ENCODE measurements at regions not wholly inside any gene's neighbourhood (a gene's known extent, or its start where the extent isn't known, plus 50 kb on each side); places are given as distances from the start of the nearest gene placed in this dataset.

DNA sequence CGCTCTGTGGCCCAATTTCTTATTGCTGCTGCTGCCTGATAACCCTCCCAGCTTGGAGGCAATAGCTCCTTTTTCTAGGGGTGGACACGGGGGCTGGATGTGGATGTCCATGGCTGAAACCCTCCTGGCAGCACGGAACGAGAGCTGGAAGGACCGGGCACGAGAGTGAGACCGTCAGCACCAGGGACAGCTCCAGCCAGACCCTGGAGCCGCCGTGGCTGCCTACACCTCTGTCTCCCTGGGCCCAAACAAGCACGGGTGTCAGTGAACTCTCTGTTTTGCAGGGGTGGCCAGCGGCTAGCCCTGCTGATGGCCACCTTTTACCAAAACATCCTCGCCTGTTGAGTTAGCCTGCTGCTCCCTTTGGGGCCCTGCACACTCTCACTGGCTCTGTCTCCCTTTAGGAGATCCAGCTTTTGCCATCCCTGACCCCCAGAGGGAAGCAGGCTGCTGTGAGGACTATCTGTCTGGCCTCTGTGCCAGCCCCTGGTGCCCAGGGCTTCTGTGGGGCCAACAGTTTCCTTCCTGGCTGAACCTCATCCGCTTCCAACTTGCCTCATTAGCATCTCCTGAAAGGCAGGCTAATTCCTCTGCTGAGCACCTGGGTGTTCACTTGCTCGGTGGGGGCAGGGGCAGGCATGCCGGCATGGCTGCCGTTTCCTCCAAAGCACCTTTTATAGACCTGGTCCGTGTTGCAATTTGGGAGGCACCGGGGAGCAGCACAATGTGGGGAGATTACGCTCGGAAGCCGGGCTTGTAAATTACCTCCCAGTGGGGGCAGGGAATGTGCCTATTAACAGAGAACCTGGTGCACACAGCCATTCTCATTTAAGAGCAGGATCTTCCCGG, 118.1 kb downstream of the ENGASE start (continued):
- TF ChIP-seq, protein P1, sequence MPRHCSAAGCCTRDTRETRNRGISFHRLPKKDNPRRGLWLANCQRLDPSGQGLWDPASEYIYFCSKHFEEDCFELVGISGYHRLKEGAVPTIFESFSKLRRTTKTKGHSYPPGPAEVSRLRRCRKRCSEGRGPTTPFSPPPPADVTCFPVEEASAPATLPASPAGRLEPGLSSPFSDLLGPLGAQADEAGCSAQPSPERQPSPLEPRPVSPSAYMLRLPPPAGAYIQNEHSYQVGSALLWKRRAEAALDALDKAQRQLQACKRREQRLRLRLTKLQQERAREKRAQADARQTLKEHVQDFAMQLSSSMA (CRISPR knock-in tag; IDR thresholded peaks at IDR 0.05): peak; percentile 51; the same call in 1 of the 2 replicates
- TF ChIP-seq MTF1 (CRISPR knock-in tag; IDR thresholded peaks at IDR 0.05) (peak; percentile 67; the same call in 1 of the 2 replicates), PTBP1 (IDR thresholded peaks at IDR 0.05; ENCODE audit: low read depth, low read length, poor library complexity, severe bottlenecking) (no peak), RAD51 (IDR thresholded peaks at IDR 0.05; ENCODE audit: borderline replicate concordance) (no peak), ZNF367 (CRISPR knock-in tag; IDR thresholded peaks at IDR 0.05; ENCODE audit: borderline replicate concordance) (no peak; the same call in 1 of the 2 replicates), SUZ12 (IDR thresholded peaks at IDR 0.05; ENCODE audit: low read depth, low read length) (no peak), LCORL (IDR thresholded peaks at IDR 0.05) (no peak), LCORL (CRISPR knock-in tag; IDR thresholded peaks at IDR 0.05) (no peak), FOXM1 (CRISPR knock-in tag; IDR thresholded peaks at IDR 0.05) (no peak), TCF7L2 (IDR thresholded peaks at IDR 0.05; ENCODE audit: low read depth, low read length) (no peak), ZNF777 (CRISPR knock-in tag; IDR thresholded peaks at IDR 0.05) (0 out of 2 replicates have a peak, but pooled peaks have one; percentile 43), TBP (CRISPR knock-in tag; IDR thresholded peaks at IDR 0.05) (no peak), ELF3 (CRISPR knock-in tag; IDR thresholded peaks at IDR 0.05) (peak; percentile 69), CEBPG (CRISPR knock-in tag; IDR thresholded peaks at IDR 0.05) (no peak), KLF12 (CRISPR knock-in tag; IDR thresholded peaks at IDR 0.05; ENCODE audit: borderline replicate concordance) (no peak), ONECUT2 (CRISPR knock-in tag; IDR thresholded peaks at IDR 0.05) (no peak), JUNB (CRISPR knock-in tag; IDR thresholded peaks at IDR 0.05; ENCODE audit: borderline replicate concordance) (no peak), NFKB2 (CRISPR knock-in tag; IDR thresholded peaks at IDR 0.05; ENCODE audit: borderline replicate concordance) (peak; percentile 92; the same call in 1 of the 2 replicates), SALL1 (CRISPR knock-in tag; IDR thresholded peaks at IDR 0.05) (peak; percentile 85), ZNF570 (CRISPR knock-in tag; IDR thresholded peaks at IDR 0.05; ENCODE audit: borderline replicate concordance) (no peak), ZNF558 (CRISPR knock-in tag; IDR thresholded peaks at IDR 0.05; ENCODE audit: borderline replicate concordance) (peak; percentile 65; the same call in 1 of the 2 replicates)
- TF ChIP-seq, protein P2, sequence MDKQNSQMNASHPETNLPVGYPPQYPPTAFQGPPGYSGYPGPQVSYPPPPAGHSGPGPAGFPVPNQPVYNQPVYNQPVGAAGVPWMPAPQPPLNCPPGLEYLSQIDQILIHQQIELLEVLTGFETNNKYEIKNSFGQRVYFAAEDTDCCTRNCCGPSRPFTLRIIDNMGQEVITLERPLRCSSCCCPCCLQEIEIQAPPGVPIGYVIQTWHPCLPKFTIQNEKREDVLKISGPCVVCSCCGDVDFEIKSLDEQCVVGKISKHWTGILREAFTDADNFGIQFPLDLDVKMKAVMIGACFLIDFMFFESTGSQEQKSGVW (CRISPR knock-in tag; IDR thresholded peaks at IDR 0.05; ENCODE audit: borderline replicate concordance): no peak
- TF ChIP-seq, protein P3, sequence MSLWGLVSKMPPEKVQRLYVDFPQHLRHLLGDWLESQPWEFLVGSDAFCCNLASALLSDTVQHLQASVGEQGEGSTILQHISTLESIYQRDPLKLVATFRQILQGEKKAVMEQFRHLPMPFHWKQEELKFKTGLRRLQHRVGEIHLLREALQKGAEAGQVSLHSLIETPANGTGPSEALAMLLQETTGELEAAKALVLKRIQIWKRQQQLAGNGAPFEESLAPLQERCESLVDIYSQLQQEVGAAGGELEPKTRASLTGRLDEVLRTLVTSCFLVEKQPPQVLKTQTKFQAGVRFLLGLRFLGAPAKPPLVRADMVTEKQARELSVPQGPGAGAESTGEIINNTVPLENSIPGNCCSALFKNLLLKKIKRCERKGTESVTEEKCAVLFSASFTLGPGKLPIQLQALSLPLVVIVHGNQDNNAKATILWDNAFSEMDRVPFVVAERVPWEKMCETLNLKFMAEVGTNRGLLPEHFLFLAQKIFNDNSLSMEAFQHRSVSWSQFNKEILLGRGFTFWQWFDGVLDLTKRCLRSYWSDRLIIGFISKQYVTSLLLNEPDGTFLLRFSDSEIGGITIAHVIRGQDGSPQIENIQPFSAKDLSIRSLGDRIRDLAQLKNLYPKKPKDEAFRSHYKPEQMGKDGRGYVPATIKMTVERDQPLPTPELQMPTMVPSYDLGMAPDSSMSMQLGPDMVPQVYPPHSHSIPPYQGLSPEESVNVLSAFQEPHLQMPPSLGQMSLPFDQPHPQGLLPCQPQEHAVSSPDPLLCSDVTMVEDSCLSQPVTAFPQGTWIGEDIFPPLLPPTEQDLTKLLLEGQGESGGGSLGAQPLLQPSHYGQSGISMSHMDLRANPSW (CRISPR knock-in tag; IDR thresholded peaks at IDR 0.05; ENCODE audit: borderline replicate concordance): no peak
- TF ChIP-seq, protein P4, sequence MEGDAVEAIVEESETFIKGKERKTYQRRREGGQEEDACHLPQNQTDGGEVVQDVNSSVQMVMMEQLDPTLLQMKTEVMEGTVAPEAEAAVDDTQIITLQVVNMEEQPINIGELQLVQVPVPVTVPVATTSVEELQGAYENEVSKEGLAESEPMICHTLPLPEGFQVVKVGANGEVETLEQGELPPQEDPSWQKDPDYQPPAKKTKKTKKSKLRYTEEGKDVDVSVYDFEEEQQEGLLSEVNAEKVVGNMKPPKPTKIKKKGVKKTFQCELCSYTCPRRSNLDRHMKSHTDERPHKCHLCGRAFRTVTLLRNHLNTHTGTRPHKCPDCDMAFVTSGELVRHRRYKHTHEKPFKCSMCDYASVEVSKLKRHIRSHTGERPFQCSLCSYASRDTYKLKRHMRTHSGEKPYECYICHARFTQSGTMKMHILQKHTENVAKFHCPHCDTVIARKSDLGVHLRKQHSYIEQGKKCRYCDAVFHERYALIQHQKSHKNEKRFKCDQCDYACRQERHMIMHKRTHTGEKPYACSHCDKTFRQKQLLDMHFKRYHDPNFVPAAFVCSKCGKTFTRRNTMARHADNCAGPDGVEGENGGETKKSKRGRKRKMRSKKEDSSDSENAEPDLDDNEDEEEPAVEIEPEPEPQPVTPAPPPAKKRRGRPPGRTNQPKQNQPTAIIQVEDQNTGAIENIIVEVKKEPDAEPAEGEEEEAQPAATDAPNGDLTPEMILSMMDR (CRISPR knock-in tag; IDR thresholded peaks at IDR 0.05): no peak
- TF ChIP-seq, protein P5, sequence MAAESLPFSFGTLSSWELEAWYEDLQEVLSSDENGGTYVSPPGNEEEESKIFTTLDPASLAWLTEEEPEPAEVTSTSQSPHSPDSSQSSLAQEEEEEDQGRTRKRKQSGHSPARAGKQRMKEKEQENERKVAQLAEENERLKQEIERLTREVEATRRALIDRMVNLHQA (CRISPR knock-in tag; IDR thresholded peaks at IDR 0.05): no peak

Data from HepG2 (cell line).